ENCODE measurements at regions not wholly inside any gene's neighbourhood (a gene's known extent, or its start where the extent isn't known, plus 50 kb on each side); places are given as distances from the start of the nearest gene placed in this dataset.
"Not testable (repeated sequence)": the region's sequence is repeated elsewhere in the genome, so short reads cannot be mapped to it uniquely, and the experiment has no call there.

DNA sequence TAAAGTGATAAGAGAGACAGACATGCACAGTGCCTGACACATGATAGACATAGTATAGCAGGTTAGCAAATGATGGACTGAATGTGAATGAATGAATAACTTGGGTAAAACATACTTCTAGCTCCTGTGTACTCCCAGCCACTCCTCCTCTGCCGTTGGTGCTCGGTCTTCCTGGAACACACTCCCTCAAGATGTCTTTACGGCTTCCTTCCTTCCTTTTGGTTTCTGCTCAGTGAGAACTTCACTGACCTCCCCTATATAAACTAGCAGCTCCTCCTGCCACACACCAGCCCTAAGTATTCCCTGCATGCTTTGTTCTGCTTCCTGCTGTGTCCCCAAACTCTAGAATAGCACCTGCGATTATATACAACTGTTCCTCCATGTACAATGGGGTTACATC is 50.2 kb downstream of the RAD54L2 start:
- Mint-ChIP-seq H3K4me3 (no peak overlapping the region), H3K9me3 (no peaks in the 10 kb centered on the region), H3K36me3 (ENCODE audit: low read depth) (peaks cover 42% of the 10 kb centered on the region), H3K4me1 (peaks cover 7% of the 10 kb centered on the region), H3K27ac (peak overlapping the region; percentile 30), H3K27me3 (no peaks in the 10 kb centered on the region)
- DNase-seq (no peak), ATAC-seq (ENCODE audit: low read depth) (no peak)
- intact Hi-C loops (cut with micrococcal nuclease) = no loop called here
- POLR2A ChIA-PET = interaction anchor here (0.6 kb wide), 1 partner anchor 89 kb away, joined by 10 read pairs; the partner anchor contains the start of gene DCAF1
- TF ChIP-seq, protein P1, sequence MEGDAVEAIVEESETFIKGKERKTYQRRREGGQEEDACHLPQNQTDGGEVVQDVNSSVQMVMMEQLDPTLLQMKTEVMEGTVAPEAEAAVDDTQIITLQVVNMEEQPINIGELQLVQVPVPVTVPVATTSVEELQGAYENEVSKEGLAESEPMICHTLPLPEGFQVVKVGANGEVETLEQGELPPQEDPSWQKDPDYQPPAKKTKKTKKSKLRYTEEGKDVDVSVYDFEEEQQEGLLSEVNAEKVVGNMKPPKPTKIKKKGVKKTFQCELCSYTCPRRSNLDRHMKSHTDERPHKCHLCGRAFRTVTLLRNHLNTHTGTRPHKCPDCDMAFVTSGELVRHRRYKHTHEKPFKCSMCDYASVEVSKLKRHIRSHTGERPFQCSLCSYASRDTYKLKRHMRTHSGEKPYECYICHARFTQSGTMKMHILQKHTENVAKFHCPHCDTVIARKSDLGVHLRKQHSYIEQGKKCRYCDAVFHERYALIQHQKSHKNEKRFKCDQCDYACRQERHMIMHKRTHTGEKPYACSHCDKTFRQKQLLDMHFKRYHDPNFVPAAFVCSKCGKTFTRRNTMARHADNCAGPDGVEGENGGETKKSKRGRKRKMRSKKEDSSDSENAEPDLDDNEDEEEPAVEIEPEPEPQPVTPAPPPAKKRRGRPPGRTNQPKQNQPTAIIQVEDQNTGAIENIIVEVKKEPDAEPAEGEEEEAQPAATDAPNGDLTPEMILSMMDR (IDR thresholded peaks at IDR 0.05) = no peak
- CTCF ChIA-PET = interaction anchor here (1.0 kb wide), 1 partner anchor 86 kb away, joined by 3 read pairs; no protein-coding TSS in a partner anchor

DNA sequence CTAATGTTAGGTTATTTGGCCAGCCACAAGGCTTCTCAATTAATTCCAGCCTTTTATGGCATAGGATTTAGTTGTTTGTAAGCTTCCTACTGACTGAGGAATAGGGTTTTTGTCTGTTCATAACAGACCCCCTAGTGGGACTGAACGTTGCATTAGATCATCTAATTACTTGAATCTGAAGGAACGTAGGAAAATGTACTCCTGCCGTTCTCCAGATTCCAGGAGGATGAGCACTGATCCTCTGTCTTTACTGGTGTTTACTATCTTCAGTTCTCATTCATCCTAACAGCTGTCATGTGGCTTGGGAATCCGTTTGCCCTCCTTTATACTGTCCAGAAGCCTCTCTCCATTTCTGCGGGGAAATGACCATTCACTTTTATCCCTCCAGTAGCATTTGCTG is 52.7 kb downstream of the RAD54L2 start:
- intact Hi-C loops (cut with micrococcal nuclease) = no loop called here
- CTCF ChIA-PET = no interaction called here
- Mint-ChIP-seq H3K27me3 (no peaks in the 10 kb centered on the region), H3K27ac (no peak overlapping the region), H3K9me3 (no peaks in the 10 kb centered on the region), H3K36me3 (ENCODE audit: low read depth) (peaks cover 50% of the 10 kb centered on the region), H3K4me3 (no peak overlapping the region), H3K4me1 (peaks cover 7% of the 10 kb centered on the region)
- POLR2A ChIA-PET = no interaction called here
- DNase-seq = no peak
- TF ChIP-seq, protein P1 (IDR thresholded peaks at IDR 0.05) = no peak
- ATAC-seq (ENCODE audit: low read depth) = no peak

DNA sequence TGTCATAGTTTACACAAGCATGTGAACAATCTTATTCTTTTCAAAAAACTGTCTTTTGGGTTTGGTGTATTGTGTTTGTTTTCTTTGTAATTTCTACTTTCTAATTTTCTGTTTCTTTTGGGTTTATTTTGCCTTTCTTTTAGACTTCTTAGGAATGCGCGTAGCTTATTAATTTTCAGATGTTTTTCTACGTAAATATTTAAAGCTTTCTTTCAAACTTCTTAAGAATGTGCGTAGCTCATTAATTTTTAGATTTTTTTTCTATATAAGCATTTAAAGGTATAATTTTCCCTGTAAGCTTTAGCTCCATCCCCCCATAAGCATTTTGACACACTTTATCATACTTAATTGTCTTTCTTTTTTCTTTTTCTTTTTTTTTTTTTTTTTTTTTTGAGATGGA is 55.2 kb downstream of the RAD54L2 start:
- no peak overlapping the region for H3K4me3 Mint-ChIP-seq
- ChIA-PET POLR2A (no interaction called here), CTCF (no interaction called here)
- ATAC-seq (ENCODE audit: low read depth) (no peak), DNase-seq (no peak)
- H3K4me1 Mint-ChIP-seq = peaks cover 3% of the 10 kb centered on the region
- TF ChIP-seq, protein P1 (IDR thresholded peaks at IDR 0.05) = no peak
- intact Hi-C loops (cut with micrococcal nuclease) = no loop called here
- H3K9me3 Mint-ChIP-seq = no peaks in the 10 kb centered on the region
- no peak overlapping the region for H3K27ac Mint-ChIP-seq
- peaks cover 50% of the 10 kb centered on the region for H3K36me3 Mint-ChIP-seq (ENCODE audit: low read depth)
- H3K27me3 Mint-ChIP-seq = no peaks in the 10 kb centered on the region

DNA sequence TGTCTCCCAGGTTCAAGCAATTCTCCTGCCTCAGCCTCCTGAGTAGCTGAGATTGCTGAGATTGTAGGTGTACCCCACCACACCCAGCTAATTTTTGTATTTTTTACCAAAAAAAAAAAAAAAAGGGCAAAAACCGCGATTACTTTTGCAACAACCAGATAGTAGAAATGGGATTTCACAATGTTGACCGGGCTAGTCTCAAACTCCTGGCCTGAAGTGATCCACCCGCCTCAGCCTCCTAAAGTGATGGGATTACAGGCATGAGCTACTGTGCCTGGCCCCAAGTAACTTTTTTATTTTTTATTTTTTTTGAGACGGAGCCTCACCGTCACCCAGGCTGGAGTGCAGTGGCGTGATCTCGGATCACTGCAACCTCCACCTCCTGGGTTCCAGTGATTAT is 61.1 kb downstream of the RAD54L2 start:
- POLR2A ChIA-PET; H3K4me1 Mint-ChIP-seq; DNase-seq; H3K9me3 Mint-ChIP-seq; CTCF ChIA-PET; H3K27ac Mint-ChIP-seq; intact Hi-C loops (cut with micrococcal nuclease); ATAC-seq (ENCODE audit: low read depth); H3K27me3 Mint-ChIP-seq; H3K4me3 Mint-ChIP-seq: not testable (repeated sequence)
- peaks cover 34% of the 10 kb centered on the region for H3K36me3 Mint-ChIP-seq (ENCODE audit: low read depth)

DNA sequence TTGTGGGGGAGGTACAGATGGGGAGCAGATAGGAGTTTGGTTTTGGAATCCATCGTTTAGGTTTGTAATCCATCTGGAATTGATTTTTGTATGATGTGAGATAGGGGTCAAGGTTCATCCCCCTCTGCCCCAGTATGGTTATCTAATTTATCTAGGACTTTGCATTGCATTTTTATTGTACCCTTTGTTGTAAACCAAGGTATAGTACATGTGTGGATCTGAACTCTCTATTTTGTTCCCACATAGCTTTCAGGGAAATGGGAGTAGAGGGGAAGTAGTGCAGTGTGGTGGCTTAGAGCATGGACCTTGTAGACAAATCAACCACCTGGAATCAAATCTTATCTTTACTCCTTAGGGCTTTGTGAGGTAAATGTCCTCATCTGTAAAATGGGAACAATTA is 65.7 kb downstream of the RAD54L2 start:
- ATAC-seq (ENCODE audit: low read depth) = no peak
- CTCF ChIA-PET = no interaction called here

More for the DNA sequence above, 65.7 kb downstream of the RAD54L2 start:
- intact Hi-C loops (cut with micrococcal nuclease) = no loop called here
- no peak overlapping the region for H3K27ac Mint-ChIP-seq
- DNase-seq = no peak
- POLR2A ChIA-PET = no interaction called here
- no peak overlapping the region for H3K4me3 Mint-ChIP-seq
- H3K9me3 Mint-ChIP-seq = no peaks in the 10 kb centered on the region
- no peaks in the 10 kb centered on the region for H3K27me3 Mint-ChIP-seq
- H3K36me3 Mint-ChIP-seq (ENCODE audit: low read depth) = peaks cover 38% of the 10 kb centered on the region
- TF ChIP-seq, protein P1 (IDR thresholded peaks at IDR 0.05) = no peak
- peaks cover 7% of the 10 kb centered on the region for H3K4me1 Mint-ChIP-seq

Measured in activated B cell treated with CpG ODN at 0.5 μM for 24 hours (primary cell).